Left lung (tissue), 4 donors: ENCODE measurements at regions not wholly inside any gene's neighbourhood (a gene's known extent, or its start where the extent isn't known, plus 50 kb on each side); places are given as distances from the start of the nearest gene placed in this dataset.

ENCODE experiments used
- ATAC-seq: fragments of 200-7000 bp; cut with Tn5 transposase; one replicate; pipeline ENCODE4 v1.9.1; 2020; ENCODE audit warnings: moderate library complexity
- DNase-seq, 4 donors: peaks; one replicate each; pipeline ENCODE4 v3.0.0-alpha.2; 2013 to 2020
- H3K27ac ChIP-seq, 2 donors: fragments of 200-600 bp; sonication (generic) in 1 of 2; one replicate each; pipeline versions ENCODE4 v1.5.0 to v1.8.0; 2020 to 2021
- H3K27me3 ChIP-seq, 2 donors: fragments of 200-600 bp; sonication (generic) in 1 of 2; one replicate each; pipeline versions ENCODE4 v1.5.0 to v1.8.0; 2020 to 2021
- H3K36me3 ChIP-seq, 2 donors: fragments of 200-600 bp; sonication (generic) in 1 of 2; one replicate each; pipeline versions ENCODE4 v1.5.0 to v1.8.0; 2020 to 2021
- H3K4me1 ChIP-seq, 2 donors: fragments of 200-600 bp; one replicate each; pipeline ENCODE4 v1.8.0; 2021
- H3K4me3 ChIP-seq, 2 donors: fragments of 200-600 bp; sonication (generic) in 1 of 2; one replicate each; pipeline versions ENCODE4 v1.5.0 to v1.8.0; 2020 to 2021; ENCODE audit warnings: mild to moderate bottlenecking in 1 of 2
- H3K9me3 ChIP-seq, 2 donors: fragments of 200-600 bp; sonication (generic) in 1 of 2; one replicate each; pipeline versions ENCODE4 v1.5.0 to v1.8.0; 2020 to 2021
- CTCF ChIP-seq, 2 donors: fragments of 200-600 bp; sonication (generic) in 1 of 2; IDR thresholded peaks; one replicate each; pipeline versions ENCODE4 v1.5.0 to v1.8.0; 2021; ENCODE audit warnings: antibody characterized with exemption in 2 of 2
- intact Hi-C, 2 donors: fragments of 100-400 bp; cut with DNase I; formaldehyde crosslinking; loops; one replicate each; pipeline versions ENCODE4 v1.11.2 to v1.14.2; 2022
- donor health status: DM: no; HTN: yes; CAD: no.
- donor health status: DM: no; HTN: no; CAD: no.

- DNase-seq = no peak
- Histone ChIP-seq H3K4me1 (no peaks in the 10 kb centered on the region), H3K9me3 (peaks cover 0 to 26% of the 10 kb centered on the region in 2 donors), H3K27me3 (no peaks in the 10 kb centered on the region), H3K36me3 (no peaks in the 10 kb centered on the region), H3K27ac (no peak overlapping the region), H3K4me3 (no peak overlapping the region)
- TF ChIP-seq CTCF (IDR thresholded peaks at IDR 0.05) = no peak
- intact Hi-C loops = no loop called here
- no peak for ATAC-seq
Observed at GRCh38 chr13:64266024-64266423, 2850.4 kb upstream of the PCDH20 start.

GRCh38 chr13:64263285-64263684 lies 2847.6 kb upstream of the PCDH20 start:
- no peak for TF ChIP-seq CTCF (IDR thresholded peaks at IDR 0.05)
- H3K27me3 ChIP-seq = no peaks in the 10 kb centered on the region
- no peak for DNase-seq

GRCh38 chr13:64256751-64257150 lies 2841.1 kb upstream of the PCDH20 start:
- intact Hi-C loops = no loop called here
- H3K36me3 ChIP-seq = no peaks in the 10 kb centered on the region
- no peak overlapping the region for H3K4me3 ChIP-seq
- no peak overlapping the region for H3K27ac ChIP-seq
- ATAC-seq = no peak
- TF ChIP-seq CTCF (IDR thresholded peaks at IDR 0.05) = no peak
- no peaks in the 10 kb centered on the region for H3K27me3 ChIP-seq
- no peaks in the 10 kb centered on the region for H3K4me1 ChIP-seq
- DNase-seq = no peak
- H3K9me3 ChIP-seq = peaks cover 0 to 1% of the 10 kb centered on the region in 2 donors

More at GRCh38 chr13:64263285-64263684, 2847.6 kb upstream of the PCDH20 start:
- no peak for ATAC-seq
- peaks cover 0 to 28% of the 10 kb centered on the region in 2 donors for H3K9me3 ChIP-seq
- H3K4me3 ChIP-seq = no peak overlapping the region
- intact Hi-C loops = no loop called here
- H3K36me3 ChIP-seq = no peaks in the 10 kb centered on the region
- no peak overlapping the region for H3K27ac ChIP-seq
- H3K4me1 ChIP-seq = no peaks in the 10 kb centered on the region

GRCh38 chr13:64255988-64256387 lies 2840.3 kb upstream of the PCDH20 start:
- Histone ChIP-seq H3K4me1 (no peaks in the 10 kb centered on the region), H3K9me3 (peaks cover 0 to 6% of the 10 kb centered on the region in 2 donors), H3K27me3 (no peaks in the 10 kb centered on the region), H3K36me3 (no peaks in the 10 kb centered on the region), H3K4me3 (no peak overlapping the region), H3K27ac (no peak overlapping the region)
- TF ChIP-seq CTCF (IDR thresholded peaks at IDR 0.05) = no peak
- ATAC-seq = no peak
- intact Hi-C loops = no loop called here
- DNase-seq = no peak

- Histone ChIP-seq H3K27me3 (no peaks in the 10 kb centered on the region), H3K9me3 (peaks cover 0 to 14% of the 10 kb centered on the region in 2 donors), H3K27ac (no peak overlapping the region), H3K36me3 (no peaks in the 10 kb centered on the region), H3K4me3 (no peak overlapping the region), H3K4me1 (no peaks in the 10 kb centered on the region)
- ATAC-seq (no peak), DNase-seq (no peak)
- intact Hi-C loops = no loop called here
- TF ChIP-seq CTCF (IDR thresholded peaks at IDR 0.05) = no peak
Observed at GRCh38 chr13:64248371-64249065, 2832.9 kb upstream of the PCDH20 start.
